ENCODE measurements at regions not wholly inside any gene's neighbourhood (a gene's known extent, or its start where the extent isn't known, plus 50 kb on each side); places are given as distances from the start of the nearest gene placed in this dataset.

- intact Hi-C loops (cut with DNase I; ENCODE audit: low total_unique reads), result no loop called here
- no peaks in the 10 kb centered on the region for H3K27me3 ChIP-seq
- 86 to 88% methylated on average over 5 to 8 of the region's 8 CpGs for WGBS, 2 donors
- no peaks in the 10 kb centered on the region for H3K9me3 ChIP-seq
- no peaks in the 10 kb centered on the region for H3K36me3 ChIP-seq (ENCODE audit: low read depth, missing control alignments)
- H3K4me3 ChIP-seq, result no peak overlapping the region
- H3K27ac ChIP-seq, result no peak overlapping the region
- TF ChIP-seq CTCF (IDR thresholded peaks at IDR 0.05) (no peak), POLR2A (IDR thresholded peaks at IDR 0.05) (no peak)
- no peaks in the 10 kb centered on the region for H3K4me1 ChIP-seq
- DNase-seq, result no peak
Observed at GRCh38 chr13:21974741-21975140, 303.9 kb downstream of the FGF9 start.

- Histone ChIP-seq H3K27me3 (no peaks in the 10 kb centered on the region), H3K4me3 (no peak overlapping the region), H3K4me1 (no peaks in the 10 kb centered on the region), H3K27ac (no peak overlapping the region), H3K9me3 (no peaks in the 10 kb centered on the region), H3K36me3 (ENCODE audit: low read depth, missing control alignments) (no peaks in the 10 kb centered on the region)
- TF ChIP-seq POLR2A (IDR thresholded peaks at IDR 0.05) (no peak), CTCF (IDR thresholded peaks at IDR 0.05) (no peak)
- WGBS, 2 donors, result 87 to 88% methylated on average over 10 of the region's 10 CpGs
- intact Hi-C loops (cut with DNase I; ENCODE audit: low total_unique reads), result no loop called here
- DNase-seq, result no peak
Observed at GRCh38 chr13:21976159-21976558, 305.3 kb downstream of the FGF9 start.

GRCh38 chr13:21979161-21979806 lies 308.4 kb downstream of the FGF9 start:
- Histone ChIP-seq H3K27me3 (no peaks in the 10 kb centered on the region), H3K27ac (no peak overlapping the region), H3K36me3 (ENCODE audit: low read depth, missing control alignments) (no peaks in the 10 kb centered on the region), H3K9me3 (no peaks in the 10 kb centered on the region), H3K4me1 (no peaks in the 10 kb centered on the region), H3K4me3 (no peak overlapping the region)
- 92 to 93% methylated on average over 20 of the region's 20 CpGs for WGBS, 2 donors
- TF ChIP-seq POLR2A (IDR thresholded peaks at IDR 0.05), result no peak
- TF ChIP-seq CTCF (IDR thresholded peaks at IDR 0.05), result no peak
- DNase-seq, result no peak
- intact Hi-C loops (cut with DNase I; ENCODE audit: low total_unique reads), result no loop called here

- TF ChIP-seq POLR2A (IDR thresholded peaks at IDR 0.05) (no peak), CTCF (IDR thresholded peaks at IDR 0.05) (no peak)
- 96 to 97% methylated on average over 2 of the region's 2 CpGs for WGBS, 2 donors
- Histone ChIP-seq H3K4me3 (no peak overlapping the region), H3K4me1 (no peaks in the 10 kb centered on the region), H3K27ac (no peak overlapping the region), H3K36me3 (ENCODE audit: low read depth, missing control alignments) (no peaks in the 10 kb centered on the region), H3K27me3 (no peaks in the 10 kb centered on the region), H3K9me3 (no peaks in the 10 kb centered on the region)
- intact Hi-C loops (cut with DNase I; ENCODE audit: low total_unique reads), result no loop called here
- DNase-seq, result no peak
Observed at GRCh38 chr13:21980049-21980448, 309.2 kb downstream of the FGF9 start.

GRCh38 chr13:21984156-21984555 lies 313.3 kb downstream of the FGF9 start:
- WGBS, 2 donors, result 82 to 93% methylated on average over 4 of the region's 4 CpGs
- H3K4me3 ChIP-seq, result no peak overlapping the region
- no peaks in the 10 kb centered on the region for H3K36me3 ChIP-seq (ENCODE audit: low read depth, missing control alignments)
- TF ChIP-seq POLR2A (IDR thresholded peaks at IDR 0.05) (no peak), CTCF (IDR thresholded peaks at IDR 0.05) (no peak)
- no peaks in the 10 kb centered on the region for H3K4me1 ChIP-seq
- no peak for DNase-seq
- H3K27ac ChIP-seq, result no peak overlapping the region
- H3K9me3 ChIP-seq, result no peaks in the 10 kb centered on the region
- no peaks in the 10 kb centered on the region for H3K27me3 ChIP-seq
- intact Hi-C loops (cut with DNase I; ENCODE audit: low total_unique reads), result no loop called here

All from testis (tissue), 2 donors.